Nephron (organoid): ENCODE measurements at regions not wholly inside any gene's neighbourhood (a gene's known extent, or its start where the extent isn't known, plus 50 kb on each side); places are given as distances from the start of the nearest gene placed in this dataset.

ENCODE experiments used
- H3K27ac Mint-ChIP-seq, 3 experiments: 2 replicates each; pipeline ENCODE4 v1.8.0; 2020; ENCODE audit warnings: mixed read lengths in 3 of 3, mild to moderate bottlenecking in 2 of 3, moderate library complexity in 1 of 3
- H3K27me3 Mint-ChIP-seq: 2 replicates; pipeline ENCODE4 v1.8.0; 2021; ENCODE audit warnings: low read depth, mild to moderate bottlenecking, moderate library complexity, mixed read lengths
- H3K36me3 Mint-ChIP-seq: 2 replicates; pipeline ENCODE4 v1.8.0; 2020; ENCODE audit warnings: low read depth, mixed read lengths
- H3K4me1 Mint-ChIP-seq: 2 replicates; pipeline ENCODE4 v1.8.0; 2020; ENCODE audit warnings: mixed read lengths
- H3K4me3 Mint-ChIP-seq, 3 experiments: 2 replicates each; pipeline ENCODE4 v1.8.0; 2020; ENCODE audit warnings: mild to moderate bottlenecking in 3 of 3, mixed read lengths in 3 of 3, moderate library complexity in 2 of 3
- H3K9me3 Mint-ChIP-seq: 2 replicates; pipeline ENCODE4 v1.8.0; 2020; ENCODE audit warnings: mixed read lengths
- CTCF ChIP-seq, 3 experiments: fragments of 200-600 bp; sonication (generic); IDR thresholded peaks; one replicate each; pipeline ENCODE4 v1.5.0; 2021; ENCODE audit warnings: antibody characterized with exemption in 3 of 3; ENCODE audit not compliant: unreplicated experiment in 3 of 3

GRCh38 chr10:131519723-131520605, 208.4 kb upstream of the TCERG1L start:
- H3K27me3 Mint-ChIP-seq = peaks cover 15% of the 10 kb centered on the region
- no peak overlapping the region for H3K4me3 Mint-ChIP-seq
- H3K36me3 Mint-ChIP-seq = no peaks in the 10 kb centered on the region
- no peaks in the 10 kb centered on the region for H3K4me1 Mint-ChIP-seq
- peaks cover 2% of the 10 kb centered on the region for H3K9me3 Mint-ChIP-seq
- TF ChIP-seq CTCF (IDR thresholded peaks at IDR 0.05; ENCODE audit: unreplicated experiment in 3 of 3) = no peak
- no peak overlapping the region for H3K27ac Mint-ChIP-seq

GRCh38 chr10:131531265-131532190, 220.0 kb upstream of the TCERG1L start:
- Mint-ChIP-seq H3K4me3 (no peak overlapping the region), H3K4me1 (no peaks in the 10 kb centered on the region), H3K27me3 (no peaks in the 10 kb centered on the region), H3K9me3 (peaks cover 3% of the 10 kb centered on the region), H3K36me3 (no peaks in the 10 kb centered on the region), H3K27ac (no peak overlapping the region)
- no peak for TF ChIP-seq CTCF (IDR thresholded peaks at IDR 0.05; ENCODE audit: unreplicated experiment in 3 of 3)

DNA sequence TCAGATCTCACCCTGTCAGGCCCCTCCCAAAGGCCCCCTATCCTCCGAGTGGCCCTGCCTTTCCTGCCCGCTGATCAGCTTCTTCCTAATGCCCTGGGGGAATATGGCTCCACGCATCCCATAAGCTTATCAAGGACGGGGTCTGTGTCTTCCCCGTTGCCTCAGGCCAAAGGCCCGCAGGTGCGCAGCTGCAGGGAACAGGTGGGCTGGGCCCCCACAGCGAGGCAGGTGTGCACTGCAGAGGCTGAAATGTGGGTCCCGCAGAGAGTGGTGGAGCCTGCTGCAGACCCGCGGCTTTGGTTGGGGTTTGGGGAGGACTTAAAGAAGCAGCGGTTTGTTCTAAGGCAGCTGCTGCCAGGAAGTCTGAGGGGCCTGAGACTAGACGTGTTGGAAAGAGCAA, 220.8 kb upstream of the TCERG1L start:
- Mint-ChIP-seq H3K9me3 (peaks cover 3% of the 10 kb centered on the region), H3K4me1 (no peaks in the 10 kb centered on the region), H3K36me3 (no peaks in the 10 kb centered on the region), H3K27ac (no peak overlapping the region), H3K4me3 (no peak overlapping the region), H3K27me3 (no peaks in the 10 kb centered on the region)
- no peak for TF ChIP-seq CTCF (IDR thresholded peaks at IDR 0.05; ENCODE audit: unreplicated experiment in 3 of 3)

- Mint-ChIP-seq H3K27ac (no peak overlapping the region), H3K27me3 (no peaks in the 10 kb centered on the region), H3K9me3 (peaks cover 3% of the 10 kb centered on the region), H3K36me3 (no peaks in the 10 kb centered on the region), H3K4me1 (no peaks in the 10 kb centered on the region), H3K4me3 (no peak overlapping the region)
- TF ChIP-seq CTCF (IDR thresholded peaks at IDR 0.05; ENCODE audit: unreplicated experiment in 3 of 3) = no peak
Measured at GRCh38 chr10:131532745-131533341, 221.3 kb upstream of the TCERG1L start.

GRCh38 chr10:131533846-131534526, 222.5 kb upstream of the TCERG1L start:
- Mint-ChIP-seq H3K4me3 (no peak overlapping the region), H3K4me1 (no peaks in the 10 kb centered on the region), H3K27ac (no peak overlapping the region), H3K36me3 (no peaks in the 10 kb centered on the region), H3K9me3 (no peaks in the 10 kb centered on the region), H3K27me3 (no peaks in the 10 kb centered on the region)
- no peak for TF ChIP-seq CTCF (IDR thresholded peaks at IDR 0.05; ENCODE audit: unreplicated experiment in 3 of 3)
